K562 (cell line): ENCODE measurements at regions not wholly inside any gene's neighbourhood (a gene's known extent, or its start where the extent isn't known, plus 50 kb on each side); places are given as distances from the start of the nearest gene placed in this dataset.

ENCODE experiments used
- ATAC-seq: fragments of 200-7000 bp; cut with Tn5 transposase; 3 replicates; pipeline ENCODE4 v1.9.1; 2020; ENCODE audit warnings: moderate library complexity
- BruUV-seq: library from RNA; stranded (reverse); fragments of 400-500 nt; replicated peaks from 2 replicates; lab custom pipeline; 2021; lab: Mats Ljungman, UMichigan
- CTCF ChIA-PET: fragments of 300-600 bp; formaldehyde crosslinking; extraction: SDS; loops from one replicate; lab custom pipeline; 2021; ENCODE audit warnings: low intra/inter-chr PET ratio; lab: Yijun Ruan, JAX
- POLR2A ChIA-PET: fragments of 300-600, 350-650 bp; sonication (Branson Sonifier 250); formaldehyde crosslinking; extraction: SDS; loops from one replicate; lab custom pipeline; 2021; ENCODE audit warnings: antibody characterized with exemption, inconsistent platforms; lab: Yijun Ruan, JAX
- DNase-seq, 4 experiments: peaks; one replicate each; pipeline versions ENCODE4 v3.0.0 to v3.0.0-alpha.2; 2011 to 2018; ENCODE audit warnings: low spot score in 3 of 4, mixed read lengths in 3 of 4; ENCODE audit errors: extremely low read depth in 1 of 4
- FAIRE-seq: peaks from 2 replicates; lab custom pipeline; 2011; peaks lifted over from hg19 to GRCh38; lab: Jason Lieb, UNC
- H2AFZ ChIP-seq: 2 replicates; pipeline ENCODE4 v1.6.0; 2011; ENCODE audit warnings: low read depth, low read length, control low read depth, inconsistent platforms
- H3K27ac ChIP-seq: fragments of 200-600 bp; 3 replicates; pipeline ENCODE4 v1.8.0; 2011; ENCODE audit warnings: low read depth, mild to moderate bottlenecking, control low read depth, inconsistent platforms, low read length, moderate library complexity, mixed read lengths; ENCODE audit errors: extremely low read depth
- H3K27me3 ChIP-seq, 2 experiments: fragments of 300-600 bp in 1 of 2; 2 replicates in 1 of 2; 3 replicates in 1 of 2; pipeline versions ENCODE4 v1.6.0 to v1.8.0; 2011; ENCODE audit warnings: inconsistent platforms in 2 of 2, low read length in 2 of 2, mild to moderate bottlenecking in 1 of 2, mixed read lengths in 1 of 2, moderate library complexity in 1 of 2; ENCODE audit not compliant: control insufficient read depth in 2 of 2, insufficient read depth in 2 of 2
- H3K36me3 ChIP-seq: fragments of 300-600 bp; 3 replicates; pipeline ENCODE4 v1.8.0; 2011; ENCODE audit warnings: mild to moderate bottlenecking, low read length, inconsistent platforms; ENCODE audit not compliant: control insufficient read depth, insufficient read depth
- H3K4me1 ChIP-seq, 2 experiments: fragments of 200-600 bp in 1 of 2; replicated peaks in 1 of 2; 2 replicates in 1 of 2; 3 replicates in 1 of 2; pipeline versions ENCODE4 v1.5.1 to v1.8.0; 2011; ENCODE audit warnings: inconsistent platforms in 2 of 2, low read length in 2 of 2, mild to moderate bottlenecking in 1 of 2, mixed read lengths in 1 of 2, moderate library complexity in 1 of 2; ENCODE audit not compliant: control insufficient read depth in 2 of 2, insufficient read depth in 2 of 2
- H3K4me2 ChIP-seq: 2 replicates; pipeline ENCODE4 v1.6.1; 2011; ENCODE audit warnings: low read length, control low read depth, inconsistent platforms, mixed read lengths; ENCODE audit not compliant: insufficient read depth
- H3K4me3 ChIP-seq: fragments of 200-600 bp; sonication (generic), shearing (Covaris generic); 2 replicates; pipeline ENCODE4 v1.5.1; 2016; ENCODE audit warnings: control low read depth, inconsistent platforms
- H3K79me2 ChIP-seq: fragments of 200-600 bp; 3 replicates; pipeline ENCODE4 v1.8.0; 2011; ENCODE audit warnings: low read length, inconsistent platforms; ENCODE audit not compliant: control insufficient read depth, insufficient read depth
- H3K9ac ChIP-seq, 2 experiments: 2 replicates each; pipeline versions ENCODE4 v1.6.0 to v1.6.1; 2011; ENCODE audit warnings: low read depth in 2 of 2, low read length in 2 of 2, control low read depth in 1 of 2, inconsistent platforms in 1 of 2, mild to moderate bottlenecking in 1 of 2, mixed read lengths in 1 of 2; ENCODE audit not compliant: insufficient read depth in 1 of 2
- H3K9me1 ChIP-seq: one replicate; pipeline ENCODE4 v1.6.0; 2011; ENCODE audit warnings: inconsistent platforms, mild to moderate bottlenecking, low read length, moderate library complexity; ENCODE audit not compliant: control insufficient read depth, insufficient read depth
- H3K9me3 ChIP-seq: replicated peaks from 2 replicates; pipeline ENCODE4 v1.5.1; 2011; ENCODE audit warnings: low read depth, low read length, inconsistent platforms; ENCODE audit not compliant: control insufficient read depth, insufficient read depth
- H4K20me1 ChIP-seq: replicated peaks from 2 replicates; pipeline ENCODE4 v1.6.1; 2011; ENCODE audit warnings: low read length, inconsistent platforms, mixed read lengths; ENCODE audit not compliant: control insufficient read depth, insufficient read depth
- CBFB ChIP-seq: sonication (generic); formaldehyde crosslinking; IDR thresholded peaks from 2 replicates; pipeline ENCODE4 v1.4.0; 2020; ENCODE audit warnings: mild to moderate bottlenecking, missing genetic modification reagents
- DDX20 ChIP-seq: fragments of 450-650 bp; IDR thresholded peaks from 2 replicates; pipeline ENCODE4 v1.6.1; 2016; ENCODE audit warnings: missing genetic modification characterization, low read depth, mild to moderate bottlenecking, missing compliant biosample characterization, moderate library complexity
- ETV5 ChIP-seq: sonication (generic); formaldehyde crosslinking; IDR thresholded peaks from 2 replicates; pipeline ENCODE4 v1.4.0; 2020; ENCODE audit warnings: low read depth, mild to moderate bottlenecking, missing genetic modification reagents
- FOS ChIP-seq: IDR thresholded peaks from 3 replicates; pipeline ENCODE4 v1.6.1; 2011; ENCODE audit not compliant: insufficient read length; ENCODE audit errors: extremely low read depth
- FOXK1 ChIP-seq: sonication (generic); formaldehyde crosslinking; IDR thresholded peaks from 2 replicates; pipeline ENCODE4 v1.8.0; 2022; ENCODE audit warnings: missing genetic modification reagents, mild to moderate bottlenecking, borderline replicate concordance
- GATAD2A ChIP-seq: fragments of 450-650 bp; IDR thresholded peaks from 2 replicates; pipeline ENCODE4 v1.6.1; 2017
- KLF6 ChIP-seq: fragments of 250-450 bp; sonication (Bioruptor Pico); IDR thresholded peaks from 2 replicates; pipeline ENCODE4 v1.4.0; 2020; ENCODE audit warnings: mild to moderate bottlenecking, moderate library complexity, borderline replicate concordance
- NFE2 ChIP-seq: IDR thresholded peaks from 2 replicates; pipeline ENCODE4 v1.6.1; 2014; ENCODE audit warnings: antibody characterized with exemption, low read depth
- PTBP1 ChIP-seq: fragments of 200-400 bp; formaldehyde crosslinking; IDR thresholded peaks from 2 replicates; pipeline ENCODE4 v1.6.1; 2017; ENCODE audit warnings: low read depth, low read length
- SRSF9 ChIP-seq: fragments of 200-400 bp; formaldehyde crosslinking; IDR thresholded peaks from 2 replicates; pipeline ENCODE4 v1.6.1; 2017; ENCODE audit warnings: low read depth, low read length, borderline replicate concordance
- TEAD1 ChIP-seq, 2 experiments: fragments of 450-650 bp in 1 of 2; sonication (generic) in 1 of 2; formaldehyde crosslinking; IDR thresholded peaks; 2 replicates each; pipeline versions ENCODE4 v1.4.0 to v1.8.0; 2020 to 2022; ENCODE audit warnings: mild to moderate bottlenecking in 2 of 2, missing genetic modification reagents in 1 of 2
- TOE1 ChIP-seq, 2 experiments: fragments of 450-650 bp in 1 of 2; sonication (generic) in 1 of 2; formaldehyde crosslinking in 1 of 2; IDR thresholded peaks; 2 replicates each; pipeline versions ENCODE4 v1.7.1 to v1.8.0; 2016 to 2022; ENCODE audit warnings: borderline replicate concordance in 2 of 2, mild to moderate bottlenecking in 2 of 2, antibody characterized with exemption in 1 of 2, inconsistent platforms in 1 of 2, low read depth in 1 of 2, missing genetic modification reagents in 1 of 2, moderate library complexity in 1 of 2
- ZNF583 ChIP-seq: fragments of 250-450 bp; sonication (Bioruptor Pico); IDR thresholded peaks from 2 replicates; pipeline ENCODE4 v1.4.0; 2020
- WGBS: fragments of 100-300 bp; shearing (Covaris generic); methylation state at CpG from one replicate; pipeline ENCODE4 v1.1.6; 2016; ENCODE audit warnings: low coverage, mixed read lengths; ENCODE audit not compliant: insufficient coverage; ENCODE audit errors: missing lambda C conversion rate; 5-methylcytosine and 5-hydroxymethylcytosine counted together
- in situ Hi-C: fragments of 300-500 bp; cut with MboI; formaldehyde crosslinking; loops from 4 replicates; pipeline ENCODE4 v1.15.0; 2018; ENCODE audit warnings: inconsistent platforms, mixed read lengths
- intact Hi-C: fragments of 100-400 bp; cut with micrococcal nuclease; formaldehyde crosslinking; loops from 2 replicates; pipeline ENCODE4 v1.14.2; 2022
- TF ChIP-seq, protein P1 (sequence below): IDR thresholded peaks from 3 replicates; pipeline ENCODE4 v1.6.1; 2011; ENCODE audit warnings: borderline replicate concordance, mild to moderate bottlenecking; ENCODE audit not compliant: insufficient read length, insufficient read depth
- TF ChIP-seq, protein P2 (sequence below): fragments of 450-650 bp; conservative IDR thresholded peaks from 2 replicates; pipeline ENCODE4 v1.6.1; 2016; ENCODE audit warnings: missing genetic modification characterization, low read depth, mild to moderate bottlenecking, missing compliant biosample characterization, moderate library complexity

DNA sequence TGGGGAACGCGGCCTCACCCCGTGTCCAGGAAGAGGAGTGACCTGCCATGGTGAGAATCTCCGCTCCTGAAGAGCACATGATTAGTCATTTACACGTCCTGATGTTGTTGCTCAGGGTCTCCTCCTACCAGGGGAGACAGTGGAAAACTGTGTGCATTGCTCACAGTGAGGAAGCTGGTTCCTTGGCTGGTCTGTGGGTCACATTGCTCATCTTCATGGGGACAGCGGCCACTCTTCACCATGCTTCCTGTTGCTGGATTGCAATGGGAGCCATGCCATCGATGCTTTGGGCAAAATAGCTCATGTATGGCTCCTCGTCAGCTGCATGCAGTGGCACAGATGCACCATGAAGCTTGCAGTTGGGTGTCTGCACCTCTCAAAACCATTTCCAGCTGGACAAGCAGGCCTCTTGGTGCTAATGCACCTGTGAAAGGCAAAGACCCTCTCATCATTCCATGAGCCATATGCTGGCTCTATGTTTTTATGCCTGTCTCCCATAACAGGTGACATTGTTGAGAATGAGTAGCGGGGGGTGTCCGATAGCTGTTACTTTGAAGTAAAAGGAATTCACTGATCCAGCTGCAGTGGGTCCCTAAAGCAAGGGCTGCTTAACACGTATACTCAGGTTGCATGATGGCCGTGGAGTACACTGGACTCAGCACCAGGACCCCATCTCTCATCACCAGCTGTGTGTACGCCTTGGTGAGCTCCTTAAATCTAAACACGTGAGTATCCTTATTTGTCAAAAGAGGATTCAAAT is 135.0 kb upstream of the ALKAL2 start:
- Histone ChIP-seq H3K27me3 (peaks cover 0 to 1% of the 10 kb centered on the region in 2 experiments; a peak in 2 of 5 replicates), H3K4me2 (no peak overlapping the region), H3K36me3 (no peaks in the 10 kb centered on the region), H3K9me1 (no peaks in the 10 kb centered on the region), H3K4me3 (no peak overlapping the region), H3K27ac (no peak overlapping the region), H3K9me3 (no peaks in the 10 kb centered on the region), H2AFZ (no peak overlapping the region), H3K79me2 (no peaks in the 10 kb centered on the region), H3K9ac (no peak overlapping the region), H4K20me1 (no peaks in the 10 kb centered on the region), H3K4me1 (no peaks in the 10 kb centered on the region)
- ChIA-PET POLR2A (no interaction called here), CTCF (no interaction called here)
- BruUV-seq = no TSS peak
- intact Hi-C loops = no loop called here
- in situ Hi-C loops = no loop called here
- WGBS = under 1% methylated on average over 12 of the region's 14 CpGs
- no peak for TF ChIP-seq ETV5
- TF ChIP-seq PTBP1 = no peak
- no peak for TF ChIP-seq SRSF9
- TF ChIP-seq TOE1 (IDR thresholded peaks at IDR 0.05; ENCODE audit: borderline replicate concordance) = no peak
- no peak for TF ChIP-seq TOE1 (CRISPR knock-in tag; IDR thresholded peaks at IDR 0.05; ENCODE audit: borderline replicate concordance, low read depth)
- FAIRE-seq = no peak
- no peak for DNase-seq
- ATAC-seq = no peak

DNA sequence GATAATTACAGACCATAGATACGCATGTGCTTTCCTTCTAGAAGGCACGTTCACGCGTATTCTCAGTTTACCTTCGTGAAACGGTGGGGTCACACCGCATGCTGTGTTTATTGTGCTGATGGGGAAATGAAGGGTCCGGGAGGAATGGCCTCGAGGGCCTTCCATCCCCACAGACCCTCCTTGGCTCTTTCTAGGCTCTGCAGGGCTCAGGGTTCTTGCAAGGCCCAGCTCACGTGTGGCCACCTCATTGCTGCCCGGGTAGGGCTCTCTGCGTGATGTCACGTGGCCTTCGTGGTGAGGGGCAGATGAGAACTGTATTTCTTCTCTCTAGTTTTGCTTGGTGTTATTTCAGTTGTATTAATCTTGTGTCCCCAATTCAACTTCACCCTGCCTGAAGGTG is 133.5 kb upstream of the ALKAL2 start:
- Histone ChIP-seq H3K79me2 (no peaks in the 10 kb centered on the region), H3K27me3 (peaks cover 0 to 6% of the 10 kb centered on the region in 2 experiments; a peak in 3 of 5 replicates), H3K9me1 (no peaks in the 10 kb centered on the region), H4K20me1 (no peaks in the 10 kb centered on the region), H3K27ac (no peak overlapping the region), H3K4me2 (no peak overlapping the region), H3K9me3 (no peaks in the 10 kb centered on the region), H3K36me3 (no peaks in the 10 kb centered on the region), H3K4me1 (no peaks in the 10 kb centered on the region), H3K9ac (no peak overlapping the region), H2AFZ (no peak overlapping the region), H3K4me3 (no peak overlapping the region)
- ATAC-seq (no peak), DNase-seq (no peak), FAIRE-seq (no peak)
- WGBS = 10% methylated on average over 13 of the region's 14 CpGs
- ChIA-PET POLR2A (no interaction called here), CTCF (no interaction called here)
- in situ Hi-C loops = no loop called here
- no TSS peak for BruUV-seq
- intact Hi-C loops = no loop called here
- TF ChIP-seq, protein P1, sequence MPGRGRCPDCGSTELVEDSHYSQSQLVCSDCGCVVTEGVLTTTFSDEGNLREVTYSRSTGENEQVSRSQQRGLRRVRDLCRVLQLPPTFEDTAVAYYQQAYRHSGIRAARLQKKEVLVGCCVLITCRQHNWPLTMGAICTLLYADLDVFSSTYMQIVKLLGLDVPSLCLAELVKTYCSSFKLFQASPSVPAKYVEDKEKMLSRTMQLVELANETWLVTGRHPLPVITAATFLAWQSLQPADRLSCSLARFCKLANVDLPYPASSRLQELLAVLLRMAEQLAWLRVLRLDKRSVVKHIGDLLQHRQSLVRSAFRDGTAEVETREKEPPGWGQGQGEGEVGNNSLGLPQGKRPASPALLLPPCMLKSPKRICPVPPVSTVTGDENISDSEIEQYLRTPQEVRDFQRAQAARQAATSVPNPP = no peak
- TF ChIP-seq CBFB (no peak), ZNF583 (CRISPR knock-in tag) (no peak), FOS (no peak), DDX20 (no peak), GATAD2A (no peak), NFE2 (no peak), TEAD1 (CRISPR knock-in tag; IDR thresholded peaks at IDR 0.05) (no peak), FOXK1 (CRISPR knock-in tag) (no peak), KLF6 (no peak)
- TF ChIP-seq, protein P2, sequence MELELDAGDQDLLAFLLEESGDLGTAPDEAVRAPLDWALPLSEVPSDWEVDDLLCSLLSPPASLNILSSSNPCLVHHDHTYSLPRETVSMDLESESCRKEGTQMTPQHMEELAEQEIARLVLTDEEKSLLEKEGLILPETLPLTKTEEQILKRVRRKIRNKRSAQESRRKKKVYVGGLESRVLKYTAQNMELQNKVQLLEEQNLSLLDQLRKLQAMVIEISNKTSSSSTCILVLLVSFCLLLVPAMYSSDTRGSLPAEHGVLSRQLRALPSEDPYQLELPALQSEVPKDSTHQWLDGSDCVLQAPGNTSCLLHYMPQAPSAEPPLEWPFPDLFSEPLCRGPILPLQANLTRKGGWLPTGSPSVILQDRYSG (tag) = no peak
